Fibroblast of lung (primary cell): ENCODE measurements at regions not wholly inside any gene's neighbourhood (a gene's known extent, or its start where the extent isn't known, plus 50 kb on each side); places are given as distances from the start of the nearest gene placed in this dataset.

Experiments
- EZH2 ChIP-seq: IDR thresholded peaks from 2 replicates; pipeline ENCODE4 v1.5.1; 2012; ENCODE audit warnings: low read length, control low read depth, mild to moderate bottlenecking; ENCODE audit errors: missing control alignments
- TF ChIP-seq, protein P1 (sequence below), 2 donors: IDR thresholded peaks in 1 of 2; conservative IDR thresholded peaks in 1 of 2; 1 replicate in 1 of 2; 2 replicates in 1 of 2; pipeline ENCODE4 v1.5.1; 2011 to 2012; ENCODE audit warnings: low read length in 2 of 2, control low read depth in 1 of 2, inconsistent platforms in 1 of 2, low read depth in 1 of 2, mild to moderate bottlenecking in 1 of 2

DNA sequence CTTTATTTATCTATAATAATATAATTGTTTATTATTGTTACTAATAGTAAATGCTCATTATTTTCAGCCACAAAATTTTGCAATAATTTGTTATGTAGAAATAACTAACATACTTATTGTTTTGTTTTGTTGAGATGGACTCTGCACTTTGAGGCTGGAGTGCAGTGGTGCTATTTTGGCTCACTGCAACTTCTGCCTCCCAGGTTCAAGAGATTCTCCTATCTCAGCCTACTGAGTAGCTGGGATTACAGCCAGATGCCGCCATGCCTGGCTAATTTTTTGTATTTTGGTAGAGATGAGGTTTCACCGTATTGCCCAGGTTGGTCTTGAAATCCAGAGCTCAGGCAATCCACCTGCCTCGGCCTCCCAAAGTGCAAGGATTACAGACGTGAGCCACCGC, 76.6 kb upstream of the RAP1B start:
- TF ChIP-seq, protein P1, sequence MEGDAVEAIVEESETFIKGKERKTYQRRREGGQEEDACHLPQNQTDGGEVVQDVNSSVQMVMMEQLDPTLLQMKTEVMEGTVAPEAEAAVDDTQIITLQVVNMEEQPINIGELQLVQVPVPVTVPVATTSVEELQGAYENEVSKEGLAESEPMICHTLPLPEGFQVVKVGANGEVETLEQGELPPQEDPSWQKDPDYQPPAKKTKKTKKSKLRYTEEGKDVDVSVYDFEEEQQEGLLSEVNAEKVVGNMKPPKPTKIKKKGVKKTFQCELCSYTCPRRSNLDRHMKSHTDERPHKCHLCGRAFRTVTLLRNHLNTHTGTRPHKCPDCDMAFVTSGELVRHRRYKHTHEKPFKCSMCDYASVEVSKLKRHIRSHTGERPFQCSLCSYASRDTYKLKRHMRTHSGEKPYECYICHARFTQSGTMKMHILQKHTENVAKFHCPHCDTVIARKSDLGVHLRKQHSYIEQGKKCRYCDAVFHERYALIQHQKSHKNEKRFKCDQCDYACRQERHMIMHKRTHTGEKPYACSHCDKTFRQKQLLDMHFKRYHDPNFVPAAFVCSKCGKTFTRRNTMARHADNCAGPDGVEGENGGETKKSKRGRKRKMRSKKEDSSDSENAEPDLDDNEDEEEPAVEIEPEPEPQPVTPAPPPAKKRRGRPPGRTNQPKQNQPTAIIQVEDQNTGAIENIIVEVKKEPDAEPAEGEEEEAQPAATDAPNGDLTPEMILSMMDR (conservative IDR thresholded peaks at IDR 0.05 in 1 of 2, IDR thresholded peaks at IDR 0.05 in 1 of 2; ENCODE audit: low read depth in 1 of 2, low read length in 2 of 2): no peak
- no peak for TF ChIP-seq EZH2
